ENCODE measurements at regions not wholly inside any gene's neighbourhood (a gene's known extent, or its start where the extent isn't known, plus 50 kb on each side); places are given as distances from the start of the nearest gene placed in this dataset.

- no peak for DNase-seq (ENCODE audit: low read depth, low spot score)
Measured at GRCh38 chr10:117670116-117670904, 127.8 kb downstream of the EMX2 start.

GRCh38 chr10:117673230-117674010, 130.9 kb downstream of the EMX2 start:
- DNase-seq (ENCODE audit: low read depth, low spot score): no peak

GRCh38 chr10:117674201-117674600, 131.7 kb downstream of the EMX2 start:
- no peak for DNase-seq (ENCODE audit: low read depth, low spot score)

- no peak for DNase-seq (ENCODE audit: low read depth, low spot score)
Measured at GRCh38 chr10:117674646-117675045, 132.1 kb downstream of the EMX2 start.

GRCh38 chr10:117675514-117676055, 133.0 kb downstream of the EMX2 start:
- DNase-seq (ENCODE audit: low read depth, low spot score): no peak

DNA sequence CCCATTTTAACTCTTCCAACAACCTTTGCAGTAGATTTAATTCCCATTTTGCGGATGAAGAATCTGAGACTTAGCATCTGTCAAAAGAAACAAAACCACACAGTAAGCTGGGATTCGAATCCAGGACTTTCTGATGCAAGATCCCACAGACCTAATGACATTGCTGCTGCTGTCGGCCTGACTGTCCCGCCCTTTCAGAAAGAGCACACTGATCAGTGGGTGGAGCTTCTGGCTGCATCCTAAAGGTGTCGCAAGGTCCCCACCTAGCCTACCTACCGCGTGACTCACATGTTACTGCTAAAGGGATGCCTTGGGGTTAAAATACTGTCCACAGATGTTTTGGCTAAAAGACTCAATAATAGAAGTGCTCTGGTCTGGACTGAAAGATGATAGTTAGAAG, 134.7 kb downstream of the EMX2 start:
- no peak for DNase-seq (ENCODE audit: low read depth, low spot score)

GRCh38 chr10:117677890-117678500, 135.4 kb downstream of the EMX2 start:
- no peak for DNase-seq (ENCODE audit: low read depth, low spot score)

GRCh38 chr10:117680601-117681000, 138.1 kb downstream of the EMX2 start:
- DNase-seq (ENCODE audit: low read depth, low spot score): no peak

DNA sequence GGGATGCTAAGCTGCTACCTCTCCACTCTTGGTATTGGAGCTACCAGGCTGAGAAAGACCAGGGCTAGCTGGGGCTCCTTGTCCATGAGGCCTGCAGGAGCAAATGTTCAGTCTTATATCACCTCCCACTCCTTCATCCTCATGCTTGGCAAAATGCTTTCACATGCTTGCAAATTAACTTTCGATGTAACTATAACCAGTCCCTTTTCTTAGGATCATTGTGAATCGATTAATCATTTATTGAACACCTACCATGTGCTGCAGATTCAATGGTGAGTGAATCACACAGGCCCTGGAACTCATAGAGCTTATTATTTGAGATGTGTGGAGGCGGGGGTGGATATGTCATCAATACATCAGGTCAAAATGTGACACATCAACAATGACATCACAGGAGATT, 138.6 kb downstream of the EMX2 start:
- DNase-seq (ENCODE audit: low read depth, low spot score): no peak

GRCh38 chr10:117684046-117684610, 141.6 kb downstream of the EMX2 start:
- no peak for DNase-seq (ENCODE audit: low read depth, low spot score)

DNA sequence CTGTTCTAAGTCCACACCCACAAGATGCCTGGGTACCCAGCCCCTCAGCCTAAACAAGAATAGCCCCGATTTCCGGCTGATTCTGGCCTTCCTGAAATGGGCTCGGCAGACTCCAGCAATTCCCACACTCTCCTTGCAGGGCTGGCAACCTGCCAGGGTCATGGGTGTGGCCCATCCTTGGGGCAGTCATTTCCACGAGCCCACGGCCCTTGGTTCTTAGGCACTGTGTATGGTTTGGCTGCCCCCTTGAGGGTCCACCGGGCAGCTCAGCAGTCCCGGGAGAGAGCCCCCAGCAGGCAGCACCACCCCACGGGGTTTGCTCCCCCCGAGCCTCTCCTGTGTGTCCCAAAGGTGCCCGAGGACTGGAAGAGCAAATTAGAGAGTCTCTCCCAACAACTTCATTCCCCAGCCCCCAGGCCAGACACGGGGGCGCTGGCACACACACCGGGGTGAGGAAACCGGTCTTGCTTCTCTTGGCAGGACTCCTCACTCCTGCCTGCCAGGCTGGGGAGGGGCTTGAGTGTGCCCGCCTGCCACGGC, 142.2 kb downstream of the EMX2 start:
- DNase-seq (ENCODE audit: low read depth, low spot score): no peak

- no peak for DNase-seq (ENCODE audit: low read depth, low spot score)
Measured at GRCh38 chr10:117685431-117685830, 142.9 kb downstream of the EMX2 start.

DNA sequence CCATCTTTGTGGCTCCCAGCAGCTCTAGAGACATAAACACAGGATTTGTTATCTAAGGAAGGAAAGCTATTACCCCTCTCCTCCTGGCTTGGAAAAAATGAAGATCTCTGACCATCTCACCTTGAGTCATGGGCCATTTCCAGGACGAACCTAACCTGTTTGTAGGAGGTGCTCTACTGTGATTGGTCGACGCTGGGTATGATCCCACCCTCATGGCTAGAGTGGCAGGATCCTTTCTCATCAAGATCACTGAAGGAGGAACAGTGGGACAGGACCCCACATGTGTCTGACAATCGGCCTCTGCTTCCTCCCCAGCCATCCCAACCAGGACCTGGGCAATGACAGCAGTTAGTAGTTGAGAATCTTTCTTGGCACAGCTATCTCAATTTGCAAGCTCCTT, 144.1 kb downstream of the EMX2 start:
- no peak for DNase-seq (ENCODE audit: low read depth, low spot score)

GRCh38 chr10:117688358-117688757, 145.8 kb downstream of the EMX2 start:
- no peak for DNase-seq (ENCODE audit: low read depth, low spot score)

DNA sequence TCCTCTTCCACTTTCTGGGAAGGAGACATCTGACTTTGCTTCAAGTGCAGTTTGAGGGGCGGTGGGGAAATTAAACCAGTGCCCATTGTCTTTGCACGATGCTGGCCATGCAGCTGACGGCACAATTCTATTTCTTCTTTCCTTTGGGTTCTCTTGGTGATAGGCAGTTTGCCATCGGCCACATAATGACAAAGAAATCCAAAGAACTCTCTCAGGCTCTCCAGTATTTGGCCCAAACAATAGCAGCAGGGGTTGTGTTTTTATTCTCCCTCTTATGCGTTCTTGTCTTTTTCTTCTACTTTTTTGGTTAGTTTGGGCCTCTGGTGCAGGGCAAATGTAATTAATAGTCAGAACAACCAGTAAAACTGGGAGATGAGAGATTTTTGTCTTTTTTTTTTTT, 147.0 kb downstream of the EMX2 start:
- DNase-seq (ENCODE audit: low read depth, low spot score): no peak

- DNase-seq (ENCODE audit: low read depth, low spot score): no peak
Measured at GRCh38 chr10:117690359-117690758, 147.8 kb downstream of the EMX2 start.

DNA sequence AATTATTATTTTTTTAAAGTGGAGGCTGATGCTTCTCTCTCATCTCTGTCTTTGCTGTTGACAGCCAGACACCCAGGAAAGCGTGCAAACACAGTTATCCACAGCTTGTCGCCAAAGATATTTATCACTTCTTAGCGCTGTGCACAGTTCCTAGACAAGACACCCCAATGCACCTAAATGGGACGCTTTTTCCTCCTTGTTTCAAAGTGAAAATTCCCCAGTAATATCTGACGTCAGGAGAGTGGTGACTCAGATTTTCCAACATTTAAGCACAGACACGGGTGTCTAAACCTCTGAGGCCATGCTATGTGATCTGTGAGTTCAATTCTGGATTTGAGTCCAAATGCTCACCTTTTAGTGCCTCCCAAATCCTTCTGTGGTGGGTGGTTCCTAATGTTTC, 151.6 kb downstream of the EMX2 start:
- DNase-seq (ENCODE audit: low read depth, low spot score): no peak

- no peak for DNase-seq (ENCODE audit: low read depth, low spot score)
Measured at GRCh38 chr10:117697402-117697801, 154.9 kb downstream of the EMX2 start.

DNA sequence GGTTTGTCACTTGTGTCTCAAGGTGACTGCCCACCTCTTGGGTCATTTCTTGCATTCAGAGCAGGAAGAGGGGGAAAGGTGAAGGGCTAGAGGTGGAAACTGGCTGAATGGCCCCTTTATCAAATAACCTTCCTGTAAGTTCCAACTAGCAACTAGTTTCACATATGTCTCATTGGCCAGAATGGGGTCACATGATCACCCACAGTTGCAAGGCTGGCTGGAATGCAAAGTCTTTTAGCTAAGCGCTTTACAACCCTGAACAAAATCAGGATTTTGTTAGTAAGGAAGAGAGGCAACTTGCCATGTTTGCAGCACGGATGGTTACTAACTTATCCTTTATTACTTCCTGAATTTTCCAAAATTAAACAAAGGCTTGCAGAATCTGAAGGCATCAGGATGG, 156.3 kb downstream of the EMX2 start:
- no peak for DNase-seq (ENCODE audit: low read depth, low spot score)

DNA sequence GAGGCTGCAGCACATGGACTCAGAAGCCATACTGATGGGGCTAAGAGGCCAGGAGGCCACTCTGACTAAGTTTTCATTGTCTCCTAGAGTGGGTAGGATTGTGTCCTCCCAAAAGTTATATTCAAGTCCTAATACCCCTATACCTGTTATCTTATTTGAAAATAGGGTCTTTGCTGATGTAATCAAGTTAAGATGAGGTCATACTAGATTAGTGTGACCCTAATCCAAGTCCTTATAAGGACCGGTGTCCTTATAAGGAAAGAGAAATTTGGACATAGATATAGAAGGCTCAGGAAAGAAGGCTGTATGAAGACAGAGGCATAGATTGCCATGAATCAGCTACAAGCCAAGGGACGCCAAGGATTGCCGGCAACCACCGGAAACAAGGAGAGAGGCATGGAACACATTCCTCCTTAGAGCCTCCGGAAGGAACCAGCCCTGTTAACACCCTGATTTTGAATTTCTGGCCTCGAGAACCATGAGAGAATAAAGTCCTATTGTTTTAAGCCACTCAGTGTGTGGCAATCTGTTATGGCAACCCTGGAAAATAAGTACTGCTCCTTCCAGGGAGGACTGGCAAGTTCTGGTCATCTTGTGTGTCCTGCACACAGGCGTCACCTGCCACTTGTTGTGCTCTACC, 157.0 kb downstream of the EMX2 start:
- no peak for DNase-seq (ENCODE audit: low read depth, low spot score)

DNA sequence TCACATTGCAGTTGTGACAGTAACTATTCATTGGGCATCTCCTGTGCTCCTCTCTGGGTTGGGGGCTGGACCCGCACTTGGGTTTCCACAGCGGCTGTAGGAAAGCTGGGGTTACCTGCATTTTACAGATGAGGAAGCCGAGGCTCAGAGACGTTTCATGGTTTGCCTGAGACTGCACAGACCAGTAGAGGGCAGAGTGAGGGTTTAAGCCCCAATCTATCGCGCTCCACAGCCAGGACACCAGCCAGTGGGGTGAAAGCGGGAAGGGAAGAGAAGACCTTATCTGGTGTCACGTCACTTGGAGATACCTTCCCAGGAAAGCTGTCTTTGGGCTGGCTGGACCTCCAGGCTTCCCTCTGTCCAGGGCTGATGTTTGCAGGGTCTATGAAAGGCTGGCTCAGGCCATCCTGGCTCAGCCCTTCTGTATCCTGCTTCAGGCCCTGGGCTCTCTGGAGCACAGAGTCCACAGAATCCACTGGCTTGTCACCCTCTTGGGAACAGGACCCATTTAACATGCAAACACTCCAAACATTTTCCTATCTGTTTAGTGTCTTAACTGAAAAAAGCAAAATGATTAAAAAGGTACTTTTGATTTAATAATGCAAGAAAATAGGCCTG, 167.7 kb downstream of the EMX2 start:
- no peak for DNase-seq (ENCODE audit: low read depth, low spot score)
